WTC11 (cell line): ENCODE measurements at regions not wholly inside any gene's neighbourhood (a gene's known extent, or its start where the extent isn't known, plus 50 kb on each side); places are given as distances from the start of the nearest gene placed in this dataset.

Experiments
- ATAC-seq: fragments of 200-7000 bp; cut with Tn5 transposase; 2 replicates; pipeline ENCODE4 v1.10.0; 2021; ENCODE audit warnings: mild to moderate bottlenecking, moderate library complexity
- CTCF ChIA-PET: fragments of 300-600 bp; sonication (Branson Sonifier 250); formaldehyde crosslinking; loops from one replicate; lab custom pipeline; 2021; ENCODE audit warnings: antibody characterized with exemption; lab: Charles Lee
- POLR2A ChIA-PET: fragments of 350-600 bp; sonication (Branson Sonifier 250); formaldehyde crosslinking; loops from one replicate; lab custom pipeline; 2021; ENCODE audit warnings: antibody characterized with exemption; lab: Charles Lee
- DNase-seq: peaks from one replicate; pipeline ENCODE4 v3.0.0; 2021; ENCODE audit warnings: low spot score
- H3K27ac Mint-ChIP-seq: 2 replicates; pipeline ENCODE4 v1.8.0; 2021; ENCODE audit warnings: mixed read lengths
- H3K27me3 Mint-ChIP-seq: 2 replicates; pipeline ENCODE4 v1.8.0; 2021; ENCODE audit warnings: low read depth, mild to moderate bottlenecking, moderate library complexity, mixed read lengths
- H3K36me3 Mint-ChIP-seq: 2 replicates; pipeline ENCODE4 v1.8.0; 2021; ENCODE audit warnings: mixed read lengths
- H3K4me1 Mint-ChIP-seq: 2 replicates; pipeline ENCODE4 v1.8.0; 2022; ENCODE audit warnings: mixed read lengths
- H3K4me3 Mint-ChIP-seq: 2 replicates; pipeline ENCODE4 v1.8.0; 2021; ENCODE audit warnings: mild to moderate bottlenecking, moderate library complexity, mixed read lengths
- H3K9me3 Mint-ChIP-seq: 2 replicates; pipeline ENCODE4 v1.8.0; 2021; ENCODE audit warnings: mixed read lengths
- ELF4 ChIP-seq: sonication (generic); formaldehyde crosslinking; IDR thresholded peaks from 2 replicates; pipeline ENCODE4 v1.8.1; 2022; ENCODE audit warnings: low read depth, mild to moderate bottlenecking, moderate library complexity, missing genetic modification reagents
- EMX1 ChIP-seq: fragments of 250-450 bp; sonication (Bioruptor Pico); IDR thresholded peaks from 2 replicates; pipeline ENCODE4 v1.8.0; 2021; ENCODE audit warnings: mild to moderate bottlenecking
- HMGA2 ChIP-seq: fragments of 250-450 bp; sonication (Bioruptor Pico); IDR thresholded peaks from 2 replicates; pipeline ENCODE4 v1.4.0; 2021; ENCODE audit warnings: mild to moderate bottlenecking, moderate library complexity
- NFE2L1 ChIP-seq: sonication (generic); formaldehyde crosslinking; IDR thresholded peaks from 2 replicates; pipeline ENCODE4 v1.8.1; 2023; ENCODE audit warnings: missing genetic modification reagents
- NFYB ChIP-seq: sonication (generic); formaldehyde crosslinking; conservative IDR thresholded peaks from 2 replicates; pipeline ENCODE4 v1.8.0; 2022; ENCODE audit warnings: low read depth, missing genetic modification reagents
- RELA ChIP-seq: sonication (generic); formaldehyde crosslinking; IDR thresholded peaks from 2 replicates; pipeline ENCODE4 v1.8.1; 2022; ENCODE audit warnings: missing genetic modification reagents, mild to moderate bottlenecking, borderline replicate concordance
- SMAD3 ChIP-seq: sonication (generic); formaldehyde crosslinking; IDR thresholded peaks from 2 replicates; pipeline ENCODE4 v1.8.0; 2022; ENCODE audit warnings: missing genetic modification reagents, mild to moderate bottlenecking, borderline replicate concordance
- SMAD4 ChIP-seq: sonication (generic); formaldehyde crosslinking; IDR thresholded peaks from 2 replicates; pipeline ENCODE4 v1.8.0; 2022; ENCODE audit warnings: mild to moderate bottlenecking, missing genetic modification reagents
- TEAD4 ChIP-seq: sonication (generic); formaldehyde crosslinking; IDR thresholded peaks from 2 replicates; pipeline ENCODE4 v1.8.0; 2022; ENCODE audit warnings: mild to moderate bottlenecking, missing genetic modification reagents
- ZNF138 ChIP-seq: sonication (generic); formaldehyde crosslinking; conservative IDR thresholded peaks from 2 replicates; pipeline ENCODE4 v1.8.1; 2022; ENCODE audit warnings: mild to moderate bottlenecking, moderate library complexity, missing genetic modification reagents
- ZNF317 ChIP-seq: sonication (generic); formaldehyde crosslinking; IDR thresholded peaks from 2 replicates; pipeline ENCODE4 v1.8.1; 2023; ENCODE audit warnings: low read depth, mild to moderate bottlenecking, moderate library complexity, missing genetic modification reagents, borderline replicate concordance
- ZNF416 ChIP-seq: fragments of 250-450 bp; sonication (Bioruptor Pico); IDR thresholded peaks from 2 replicates; pipeline ENCODE4 v1.9.0; 2021; ENCODE audit warnings: mild to moderate bottlenecking, inconsistent platforms
- TF ChIP-seq, protein P1 (sequence below): fragments of 250-450 bp; sonication (Bioruptor Pico); IDR thresholded peaks from 2 replicates; pipeline ENCODE4 v1.9.0; 2021; ENCODE audit warnings: mild to moderate bottlenecking
- TF ChIP-seq, protein P2 (sequence below): sonication (generic); formaldehyde crosslinking; IDR thresholded peaks from 2 replicates; pipeline ENCODE4 v1.8.1; 2023; ENCODE audit warnings: mild to moderate bottlenecking, moderate library complexity, missing genetic modification reagents
- TF ChIP-seq, protein P3 (sequence below): sonication (generic); formaldehyde crosslinking; IDR thresholded peaks from 2 replicates; pipeline ENCODE4 v1.8.1; 2022; ENCODE audit warnings: missing genetic modification reagents, borderline replicate concordance
- TF ChIP-seq, protein P4 (sequence below): fragments of 250-450 bp; sonication (Bioruptor Pico); IDR thresholded peaks from 2 replicates; pipeline ENCODE4 v1.8.0; 2021; ENCODE audit warnings: mild to moderate bottlenecking
- TF ChIP-seq, protein P5 (sequence below): fragments of 250-450 bp; sonication (Bioruptor Pico); conservative IDR thresholded peaks from 2 replicates; pipeline ENCODE4 v1.9.0; 2021; ENCODE audit warnings: mild to moderate bottlenecking
- TF ChIP-seq, protein P6 (sequence below): sonication (generic); formaldehyde crosslinking; IDR thresholded peaks from 2 replicates; pipeline ENCODE4 v1.8.0; 2023; ENCODE audit warnings: missing genetic modification reagents
- TF ChIP-seq, protein P7 (sequence below): sonication (generic); formaldehyde crosslinking; IDR thresholded peaks from 2 replicates; pipeline ENCODE4 v1.8.0; 2022; ENCODE audit warnings: mild to moderate bottlenecking, missing genetic modification reagents
- TF ChIP-seq, protein P8 (sequence below): sonication (generic); formaldehyde crosslinking; IDR thresholded peaks from 2 replicates; pipeline ENCODE4 v1.8.1; 2022; ENCODE audit warnings: mild to moderate bottlenecking, moderate library complexity, missing genetic modification reagents
- TF ChIP-seq, protein P9 (sequence below): sonication (generic); formaldehyde crosslinking; IDR thresholded peaks from 2 replicates; pipeline ENCODE4 v1.8.0; 2022; ENCODE audit warnings: mild to moderate bottlenecking, missing genetic modification reagents
- TF ChIP-seq, protein P10 (sequence below): fragments of 250-450 bp; sonication (Bioruptor Pico); IDR thresholded peaks from 2 replicates; pipeline ENCODE4 v1.9.0; 2021; ENCODE audit warnings: moderate library complexity, mild to moderate bottlenecking, inconsistent platforms, borderline replicate concordance
- TF ChIP-seq, protein P11 (sequence below): sonication (generic); formaldehyde crosslinking; IDR thresholded peaks from 2 replicates; pipeline ENCODE4 v1.8.1; 2023; ENCODE audit warnings: mild to moderate bottlenecking, missing genetic modification reagents, moderate library complexity

DNA sequence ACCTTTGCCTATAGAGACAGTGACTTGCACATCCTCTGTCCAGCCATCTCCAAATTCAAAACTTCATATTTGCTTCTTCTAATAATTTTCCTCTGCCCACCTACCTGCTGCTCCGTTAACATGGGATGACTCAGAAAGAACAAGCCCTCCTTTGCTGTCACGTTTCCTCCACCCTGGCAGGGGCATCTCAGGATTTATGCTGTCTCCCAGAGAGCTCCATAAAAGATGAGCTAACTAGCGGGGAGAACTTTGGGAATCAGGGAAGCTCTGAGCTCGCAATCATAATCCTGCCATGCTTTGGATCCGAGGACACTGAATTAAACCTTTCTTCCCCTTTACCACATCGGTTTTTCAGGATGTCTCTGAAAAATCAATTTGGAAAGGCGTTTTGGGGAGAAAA, 78.4 kb upstream of the FSTL4 start (continued):
- TF ChIP-seq, protein P1, sequence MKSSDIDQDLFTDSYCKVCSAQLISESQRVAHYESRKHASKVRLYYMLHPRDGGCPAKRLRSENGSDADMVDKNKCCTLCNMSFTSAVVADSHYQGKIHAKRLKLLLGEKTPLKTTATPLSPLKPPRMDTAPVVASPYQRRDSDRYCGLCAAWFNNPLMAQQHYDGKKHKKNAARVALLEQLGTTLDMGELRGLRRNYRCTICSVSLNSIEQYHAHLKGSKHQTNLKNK (CRISPR knock-in tag), result no peak
- TF ChIP-seq, protein P2, sequence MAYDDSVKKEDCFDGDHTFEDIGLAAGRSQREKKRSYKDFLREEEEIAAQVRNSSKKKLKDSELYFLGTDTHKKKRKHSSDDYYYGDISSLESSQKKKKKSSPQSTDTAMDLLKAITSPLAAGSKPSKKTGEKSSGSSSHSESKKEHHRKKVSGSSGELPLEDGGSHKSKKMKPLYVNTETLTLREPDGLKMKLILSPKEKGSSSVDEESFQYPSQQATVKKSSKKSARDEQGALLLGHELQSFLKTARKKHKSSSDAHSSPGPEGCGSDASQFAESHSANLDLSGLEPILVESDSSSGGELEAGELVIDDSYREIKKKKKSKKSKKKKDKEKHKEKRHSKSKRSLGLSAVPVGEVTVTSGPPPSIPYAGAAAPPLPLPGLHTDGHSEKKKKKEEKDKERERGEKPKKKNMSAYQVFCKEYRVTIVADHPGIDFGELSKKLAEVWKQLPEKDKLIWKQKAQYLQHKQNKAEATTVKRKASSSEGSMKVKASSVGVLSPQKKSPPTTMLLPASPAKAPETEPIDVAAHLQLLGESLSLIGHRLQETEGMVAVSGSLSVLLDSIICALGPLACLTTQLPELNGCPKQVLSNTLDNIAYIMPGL (CRISPR knock-in tag), result no peak
- TF ChIP-seq EMX1 (CRISPR knock-in tag), result no peak
- no peak for TF ChIP-seq ZNF138 (CRISPR knock-in tag)
- no peak for TF ChIP-seq ZNF317 (CRISPR knock-in tag)
- no peak for TF ChIP-seq NFE2L1 (CRISPR knock-in tag)
- TF ChIP-seq, all 79 proteins: peak for 0

DNA sequence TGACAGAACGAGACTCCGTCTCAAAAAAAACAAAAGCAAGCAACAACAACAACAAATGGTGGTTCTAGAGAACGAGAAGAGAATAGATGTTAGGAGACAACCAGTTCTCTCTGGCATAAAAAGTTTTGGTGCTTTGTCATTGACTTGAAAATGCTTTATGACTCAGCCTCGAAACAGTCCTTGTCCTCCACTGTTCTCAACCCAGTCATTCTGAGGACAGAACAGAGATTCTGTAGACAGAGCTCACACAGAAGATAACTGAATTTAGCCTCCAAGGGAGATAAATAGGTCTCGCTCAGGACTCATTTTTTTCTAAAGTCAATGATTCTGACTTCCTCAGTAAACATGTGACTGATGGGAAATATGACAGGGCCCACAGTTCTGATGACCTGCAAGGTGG, 76.0 kb upstream of the FSTL4 start:
- ATAC-seq (no peak), DNase-seq (no peak)
- ChIA-PET CTCF (interaction anchor here (1.1 to 1.5 kb wide), 2 partner anchors 66 to 316 kb away, joined by 3 read pairs; no protein-coding TSS in a partner anchor), POLR2A (interaction anchor here (0.6 kb wide), 1 partner anchor 220 kb away, joined by 3 read pairs; no protein-coding TSS in a partner anchor)
- Mint-ChIP-seq H3K36me3 (no peaks in the 10 kb centered on the region), H3K9me3 (no peaks in the 10 kb centered on the region), H3K4me1 (no peaks in the 10 kb centered on the region), H3K4me3 (no peak overlapping the region), H3K27ac (no peak overlapping the region), H3K27me3 (no peaks in the 10 kb centered on the region; the same call in 1 of the 2 replicates)
- TF ChIP-seq, protein P3, sequence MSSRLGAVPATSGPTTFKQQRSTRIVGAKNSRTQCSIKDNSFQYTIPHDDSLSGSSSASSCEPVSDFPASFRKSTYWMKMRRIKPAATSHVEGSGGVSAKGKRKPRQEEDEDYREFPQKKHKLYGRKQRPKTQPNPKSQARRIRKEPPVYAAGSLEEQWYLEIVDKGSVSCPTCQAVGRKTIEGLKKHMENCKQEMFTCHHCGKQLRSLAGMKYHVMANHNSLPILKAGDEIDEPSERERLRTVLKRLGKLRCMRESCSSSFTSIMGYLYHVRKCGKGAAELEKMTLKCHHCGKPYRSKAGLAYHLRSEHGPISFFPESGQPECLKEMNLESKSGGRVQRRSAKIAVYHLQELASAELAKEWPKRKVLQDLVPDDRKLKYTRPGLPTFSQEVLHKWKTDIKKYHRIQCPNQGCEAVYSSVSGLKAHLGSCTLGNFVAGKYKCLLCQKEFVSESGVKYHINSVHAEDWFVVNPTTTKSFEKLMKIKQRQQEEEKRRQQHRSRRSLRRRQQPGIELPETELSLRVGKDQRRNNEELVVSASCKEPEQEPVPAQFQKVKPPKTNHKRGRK, result no peak
- TF ChIP-seq, protein P4, sequence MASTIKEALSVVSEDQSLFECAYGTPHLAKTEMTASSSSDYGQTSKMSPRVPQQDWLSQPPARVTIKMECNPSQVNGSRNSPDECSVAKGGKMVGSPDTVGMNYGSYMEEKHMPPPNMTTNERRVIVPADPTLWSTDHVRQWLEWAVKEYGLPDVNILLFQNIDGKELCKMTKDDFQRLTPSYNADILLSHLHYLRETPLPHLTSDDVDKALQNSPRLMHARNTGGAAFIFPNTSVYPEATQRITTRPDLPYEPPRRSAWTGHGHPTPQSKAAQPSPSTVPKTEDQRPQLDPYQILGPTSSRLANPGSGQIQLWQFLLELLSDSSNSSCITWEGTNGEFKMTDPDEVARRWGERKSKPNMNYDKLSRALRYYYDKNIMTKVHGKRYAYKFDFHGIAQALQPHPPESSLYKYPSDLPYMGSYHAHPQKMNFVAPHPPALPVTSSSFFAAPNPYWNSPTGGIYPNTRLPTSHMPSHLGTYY (CRISPR knock-in tag), result no peak
- TF ChIP-seq SMAD3 (CRISPR knock-in tag) (no peak), RELA (CRISPR knock-in tag) (no peak), SMAD4 (CRISPR knock-in tag) (no peak), ZNF416 (no peak), HMGA2 (CRISPR knock-in tag) (no peak), TEAD4 (CRISPR knock-in tag) (no peak), NFYB (CRISPR knock-in tag) (no peak), ELF4 (CRISPR knock-in tag) (no peak)
- TF ChIP-seq, protein P5, sequence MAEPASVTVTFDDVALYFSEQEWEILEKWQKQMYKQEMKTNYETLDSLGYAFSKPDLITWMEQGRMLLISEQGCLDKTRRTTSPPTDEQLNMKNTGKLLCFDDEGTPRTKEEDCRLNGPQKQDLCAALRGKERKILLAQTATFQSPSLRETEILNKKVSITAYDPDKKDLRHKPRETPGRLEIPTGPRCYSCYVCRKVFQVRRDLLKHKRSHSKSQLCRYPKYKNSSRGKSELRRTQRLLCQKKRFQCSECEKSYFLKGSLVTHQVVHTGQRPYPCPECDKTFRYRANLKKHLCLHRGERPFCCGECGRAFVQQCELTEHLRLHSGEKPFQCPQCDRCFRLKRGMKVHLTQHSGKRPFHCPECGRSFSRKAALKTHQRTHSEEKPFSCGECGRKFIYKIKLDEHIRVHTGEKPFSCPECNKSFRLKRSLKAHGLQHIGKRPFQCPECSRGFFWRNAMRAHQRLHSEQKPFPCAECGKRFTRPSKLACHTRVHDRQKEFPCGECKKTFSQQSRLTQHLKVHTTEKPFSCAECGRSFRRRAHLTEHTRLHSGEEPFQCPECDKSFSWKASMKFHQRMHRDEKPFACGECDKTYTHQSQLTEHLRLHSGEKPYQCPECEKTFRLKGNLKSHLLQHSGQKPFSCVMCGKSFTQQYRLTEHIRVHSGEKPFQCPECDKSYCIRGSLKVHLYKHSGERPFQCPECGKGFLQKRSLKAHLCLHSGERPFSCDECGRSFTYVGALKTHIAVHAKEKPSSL (CRISPR knock-in tag), result no peak
- TF ChIP-seq, protein P6, sequence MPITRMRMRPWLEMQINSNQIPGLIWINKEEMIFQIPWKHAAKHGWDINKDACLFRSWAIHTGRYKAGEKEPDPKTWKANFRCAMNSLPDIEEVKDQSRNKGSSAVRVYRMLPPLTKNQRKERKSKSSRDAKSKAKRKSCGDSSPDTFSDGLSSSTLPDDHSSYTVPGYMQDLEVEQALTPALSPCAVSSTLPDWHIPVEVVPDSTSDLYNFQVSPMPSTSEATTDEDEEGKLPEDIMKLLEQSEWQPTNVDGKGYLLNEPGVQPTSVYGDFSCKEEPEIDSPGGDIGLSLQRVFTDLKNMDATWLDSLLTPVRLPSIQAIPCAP (CRISPR knock-in tag), result no peak
- TF ChIP-seq, protein P7, sequence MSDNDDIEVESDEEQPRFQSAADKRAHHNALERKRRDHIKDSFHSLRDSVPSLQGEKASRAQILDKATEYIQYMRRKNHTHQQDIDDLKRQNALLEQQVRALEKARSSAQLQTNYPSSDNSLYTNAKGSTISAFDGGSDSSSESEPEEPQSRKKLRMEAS (CRISPR knock-in tag), result no peak
- TF ChIP-seq, protein P8, sequence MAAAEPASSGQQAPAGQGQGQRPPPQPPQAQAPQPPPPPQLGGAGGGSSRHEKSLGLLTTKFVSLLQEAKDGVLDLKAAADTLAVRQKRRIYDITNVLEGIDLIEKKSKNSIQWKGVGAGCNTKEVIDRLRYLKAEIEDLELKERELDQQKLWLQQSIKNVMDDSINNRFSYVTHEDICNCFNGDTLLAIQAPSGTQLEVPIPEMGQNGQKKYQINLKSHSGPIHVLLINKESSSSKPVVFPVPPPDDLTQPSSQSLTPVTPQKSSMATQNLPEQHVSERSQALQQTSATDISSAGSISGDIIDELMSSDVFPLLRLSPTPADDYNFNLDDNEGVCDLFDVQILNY (CRISPR knock-in tag), result no peak
- TF ChIP-seq, protein P9, sequence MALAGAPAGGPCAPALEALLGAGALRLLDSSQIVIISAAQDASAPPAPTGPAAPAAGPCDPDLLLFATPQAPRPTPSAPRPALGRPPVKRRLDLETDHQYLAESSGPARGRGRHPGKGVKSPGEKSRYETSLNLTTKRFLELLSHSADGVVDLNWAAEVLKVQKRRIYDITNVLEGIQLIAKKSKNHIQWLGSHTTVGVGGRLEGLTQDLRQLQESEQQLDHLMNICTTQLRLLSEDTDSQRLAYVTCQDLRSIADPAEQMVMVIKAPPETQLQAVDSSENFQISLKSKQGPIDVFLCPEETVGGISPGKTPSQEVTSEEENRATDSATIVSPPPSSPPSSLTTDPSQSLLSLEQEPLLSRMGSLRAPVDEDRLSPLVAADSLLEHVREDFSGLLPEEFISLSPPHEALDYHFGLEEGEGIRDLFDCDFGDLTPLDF (CRISPR knock-in tag), result no peak
- TF ChIP-seq, protein P10, sequence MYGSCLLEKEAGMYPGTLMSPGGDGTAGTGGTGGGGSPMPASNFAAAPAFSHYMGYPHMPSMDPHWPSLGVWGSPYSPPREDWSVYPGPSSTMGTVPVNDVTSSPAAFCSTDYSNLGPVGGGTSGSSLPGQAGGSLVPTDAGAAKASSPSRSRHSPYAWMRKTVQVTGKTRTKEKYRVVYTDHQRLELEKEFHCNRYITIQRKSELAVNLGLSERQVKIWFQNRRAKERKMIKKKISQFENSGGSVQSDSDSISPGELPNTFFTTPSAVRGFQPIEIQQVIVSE (CRISPR knock-in tag), result no peak
- TF ChIP-seq, protein P11, sequence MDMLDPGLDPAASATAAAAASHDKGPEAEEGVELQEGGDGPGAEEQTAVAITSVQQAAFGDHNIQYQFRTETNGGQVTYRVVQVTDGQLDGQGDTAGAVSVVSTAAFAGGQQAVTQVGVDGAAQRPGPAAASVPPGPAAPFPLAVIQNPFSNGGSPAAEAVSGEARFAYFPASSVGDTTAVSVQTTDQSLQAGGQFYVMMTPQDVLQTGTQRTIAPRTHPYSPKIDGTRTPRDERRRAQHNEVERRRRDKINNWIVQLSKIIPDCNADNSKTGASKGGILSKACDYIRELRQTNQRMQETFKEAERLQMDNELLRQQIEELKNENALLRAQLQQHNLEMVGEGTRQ, result no peak
